ENCODE measurements at regions not wholly inside any gene's neighbourhood (a gene's known extent, or its start where the extent isn't known, plus 50 kb on each side); places are given as distances from the start of the nearest gene placed in this dataset.

- DNase-seq (no peak), ATAC-seq (no peak)
- Mint-ChIP-seq H3K4me3 (no peak overlapping the region), H3K36me3 (ENCODE audit: low read depth) (no peaks in the 10 kb centered on the region), H3K27me3 (no peaks in the 10 kb centered on the region), H3K4me1 (no peaks in the 10 kb centered on the region), H3K27ac (no peak overlapping the region), H3K9me3 (ENCODE audit: low read depth) (no peaks in the 10 kb centered on the region)
- ChIA-PET POLR2A (no interaction called here), CTCF (interaction anchor here (0.7 kb wide), 1 partner anchor 29 kb away, joined by 3 read pairs; no protein-coding TSS in a partner anchor)
- intact Hi-C loops (cut with DNase I, micrococcal nuclease) = no loop called here
These were observed 114.1 kb upstream of the NWD2 start for GRCh38 chr4:37130465-37130864.

DNA sequence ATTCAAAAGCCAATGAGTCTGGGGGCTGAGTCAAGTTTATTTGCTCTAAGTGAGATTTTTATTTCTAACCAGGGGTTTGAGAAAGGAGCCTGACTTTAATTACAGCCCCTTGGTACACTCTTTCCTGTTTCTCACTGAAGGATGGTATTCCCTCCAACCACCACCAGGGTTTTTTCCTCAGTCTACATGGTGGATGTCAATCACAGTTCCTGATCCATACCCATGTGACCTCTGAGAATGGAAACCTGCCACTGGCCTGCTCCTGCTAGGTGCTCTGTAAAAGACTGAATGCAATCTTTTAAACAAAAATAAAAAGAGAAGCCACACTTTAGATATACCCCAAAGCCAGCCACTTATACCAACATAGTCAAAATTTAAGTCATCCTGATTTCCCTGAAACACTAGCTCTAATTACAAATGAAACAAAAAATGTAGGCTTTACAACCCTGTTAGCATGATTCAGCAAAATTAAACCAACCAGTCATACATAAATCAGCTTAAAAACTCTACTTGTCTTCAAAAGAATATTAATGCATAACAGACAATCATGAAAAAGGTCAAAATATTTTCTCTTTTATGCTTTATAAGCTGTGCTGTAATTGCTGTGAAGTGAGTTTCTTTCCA is 112.1 kb upstream of the NWD2 start:
- Mint-ChIP-seq H3K9me3 (ENCODE audit: low read depth) (no peaks in the 10 kb centered on the region), H3K4me3 (no peak overlapping the region), H3K27me3 (no peaks in the 10 kb centered on the region), H3K4me1 (no peaks in the 10 kb centered on the region), H3K36me3 (ENCODE audit: low read depth) (no peaks in the 10 kb centered on the region), H3K27ac (no peak overlapping the region)
- intact Hi-C loops (cut with DNase I, micrococcal nuclease) = no loop called here
- ChIA-PET POLR2A (no interaction called here), CTCF (no interaction called here)
- ATAC-seq (no peak), DNase-seq (no peak)

- no peak for DNase-seq
- ATAC-seq = no peak
- peaks cover 2% of the 10 kb centered on the region for H3K27me3 Mint-ChIP-seq
- intact Hi-C loops (cut with DNase I, micrococcal nuclease) = no loop called here
- no peak overlapping the region for H3K27ac Mint-ChIP-seq
- H3K4me1 Mint-ChIP-seq = no peaks in the 10 kb centered on the region
- H3K36me3 Mint-ChIP-seq (ENCODE audit: low read depth) = no peaks in the 10 kb centered on the region
- no peaks in the 10 kb centered on the region for H3K9me3 Mint-ChIP-seq (ENCODE audit: low read depth)
- ChIA-PET POLR2A (no interaction called here), CTCF (no interaction called here)
- no peak overlapping the region for H3K4me3 Mint-ChIP-seq
These were observed 111.6 kb upstream of the NWD2 start for GRCh38 chr4:37132975-37133360.

- ATAC-seq = peak; percentile 83
These were observed 106.4 kb upstream of the NWD2 start for GRCh38 chr4:37138019-37138653.

GRCh38 chr4:37138789-37139188 is 105.8 kb upstream of the NWD2 start:
- H3K27ac Mint-ChIP-seq = no peak overlapping the region
- CTCF ChIA-PET = interaction anchor here (0.7 kb wide), 1 partner anchor 216 kb away, joined by 3 read pairs; no protein-coding TSS in a partner anchor
- peaks cover 2% of the 10 kb centered on the region for H3K9me3 Mint-ChIP-seq (ENCODE audit: low read depth)
- POLR2A ChIA-PET = no interaction called here
- peaks cover 3% of the 10 kb centered on the region for H3K4me1 Mint-ChIP-seq
- H3K27me3 Mint-ChIP-seq = peaks cover 3% of the 10 kb centered on the region
- DNase-seq (no peak), ATAC-seq (no peak)
- intact Hi-C loops (cut with DNase I, micrococcal nuclease) = no loop called here
- H3K4me3 Mint-ChIP-seq = no peak overlapping the region
- no peaks in the 10 kb centered on the region for H3K36me3 Mint-ChIP-seq (ENCODE audit: low read depth)

More at GRCh38 chr4:37138019-37138653, 106.4 kb upstream of the NWD2 start:
- POLR2A ChIA-PET = no interaction called here
- peaks cover 3% of the 10 kb centered on the region for H3K27me3 Mint-ChIP-seq
- H3K36me3 Mint-ChIP-seq (ENCODE audit: low read depth) = no peaks in the 10 kb centered on the region
- H3K4me3 Mint-ChIP-seq = no peak overlapping the region
- H3K27ac Mint-ChIP-seq = no peak overlapping the region
- intact Hi-C loops (cut with DNase I, micrococcal nuclease) = no loop called here
- DNase-seq = no peak
- peaks cover 3% of the 10 kb centered on the region for H3K4me1 Mint-ChIP-seq
- CTCF ChIA-PET = interaction anchor here (0.7 kb wide), 1 partner anchor 216 kb away, joined by 3 read pairs; no protein-coding TSS in a partner anchor
- peaks cover 2% of the 10 kb centered on the region for H3K9me3 Mint-ChIP-seq (ENCODE audit: low read depth)

DNA sequence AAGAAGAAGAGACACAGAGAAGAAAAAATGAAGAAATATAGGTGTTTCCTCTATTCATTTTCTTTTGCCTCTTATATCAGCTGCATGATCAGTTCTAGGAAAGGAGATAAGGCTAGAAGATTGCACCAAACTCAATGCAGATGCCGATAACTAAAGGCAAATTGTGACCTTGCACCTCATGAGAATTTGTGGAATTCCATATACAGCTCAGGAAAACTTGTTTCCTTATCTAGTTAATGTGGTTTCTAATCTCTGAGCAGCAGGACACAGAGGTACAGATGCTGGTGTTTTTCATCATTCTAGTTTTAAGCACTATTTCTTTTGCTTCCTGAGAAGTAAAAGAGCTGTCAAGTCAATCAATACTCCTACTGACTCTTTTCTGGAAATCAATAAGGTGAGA is 104.6 kb upstream of the NWD2 start:
- ChIA-PET POLR2A (no interaction called here), CTCF (no interaction called here)
- intact Hi-C loops (cut with DNase I, micrococcal nuclease) = no loop called here
- H3K4me3 Mint-ChIP-seq = no peak overlapping the region
- peaks cover 3% of the 10 kb centered on the region for H3K4me1 Mint-ChIP-seq
- ATAC-seq (no peak), DNase-seq (no peak)
- H3K36me3 Mint-ChIP-seq (ENCODE audit: low read depth) = no peaks in the 10 kb centered on the region
- no peak overlapping the region for H3K27ac Mint-ChIP-seq
- peaks cover 3% of the 10 kb centered on the region for H3K27me3 Mint-ChIP-seq
- peaks cover 2% of the 10 kb centered on the region for H3K9me3 Mint-ChIP-seq (ENCODE audit: low read depth)

GRCh38 chr4:37146260-37146659 is 98.3 kb upstream of the NWD2 start:
- no peak overlapping the region for H3K4me3 Mint-ChIP-seq
- intact Hi-C loops (cut with DNase I, micrococcal nuclease) = no loop called here
- DNase-seq (no peak), ATAC-seq (no peak)
- H3K36me3 Mint-ChIP-seq (ENCODE audit: low read depth) = no peaks in the 10 kb centered on the region
- no peaks in the 10 kb centered on the region for H3K27me3 Mint-ChIP-seq
- CTCF ChIA-PET = no interaction called here
- no peak overlapping the region for H3K27ac Mint-ChIP-seq
- H3K9me3 Mint-ChIP-seq (ENCODE audit: low read depth) = peaks cover 4% of the 10 kb centered on the region
- no peaks in the 10 kb centered on the region for H3K4me1 Mint-ChIP-seq
- POLR2A ChIA-PET = no interaction called here

GRCh38 chr4:37157476-37158167 is 86.9 kb upstream of the NWD2 start:
- Mint-ChIP-seq H3K36me3 (ENCODE audit: low read depth) (no peaks in the 10 kb centered on the region), H3K4me1 (no peaks in the 10 kb centered on the region), H3K4me3 (no peak overlapping the region), H3K9me3 (ENCODE audit: low read depth) (no peaks in the 10 kb centered on the region), H3K27me3 (no peaks in the 10 kb centered on the region), H3K27ac (no peak overlapping the region)
- ATAC-seq (no peak), DNase-seq (no peak)
- ChIA-PET POLR2A (no interaction called here), CTCF (no interaction called here)
- intact Hi-C loops (cut with DNase I, micrococcal nuclease) = no loop called here

DNA sequence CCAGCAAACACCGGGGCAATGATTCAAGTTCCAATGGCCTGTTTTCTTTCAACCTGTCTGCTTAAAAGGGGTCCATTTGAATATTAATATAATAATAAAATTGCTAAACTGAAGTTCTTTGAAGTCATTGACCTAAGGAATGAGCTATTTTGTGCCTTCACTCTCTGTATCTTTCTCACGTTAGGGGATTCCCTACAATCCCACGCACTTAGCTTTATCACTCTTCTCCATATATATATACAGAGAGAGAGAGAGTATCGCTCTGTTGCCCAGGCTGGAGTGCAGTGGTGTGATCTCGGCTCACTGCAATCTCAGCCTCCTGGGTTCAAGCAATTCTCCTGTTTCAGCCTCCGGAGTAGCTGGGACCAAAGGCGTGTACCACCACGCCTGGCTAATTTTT is 83.9 kb upstream of the NWD2 start:
- Mint-ChIP-seq H3K9me3 (ENCODE audit: low read depth) (no peaks in the 10 kb centered on the region), H3K4me1 (no peaks in the 10 kb centered on the region), H3K4me3 (no peak overlapping the region), H3K27ac (no peak overlapping the region), H3K36me3 (ENCODE audit: low read depth) (no peaks in the 10 kb centered on the region), H3K27me3 (no peaks in the 10 kb centered on the region)
- ChIA-PET POLR2A (no interaction called here), CTCF (no interaction called here)
- no peak for DNase-seq
- no peak for ATAC-seq
- intact Hi-C loops (cut with DNase I, micrococcal nuclease) = no loop called here

GRCh38 chr4:37165844-37166243 is 78.7 kb upstream of the NWD2 start:
- no peaks in the 10 kb centered on the region for H3K36me3 Mint-ChIP-seq (ENCODE audit: low read depth)
- ChIA-PET POLR2A (no interaction called here), CTCF (interaction anchor here (1.0 kb wide), 1 partner anchor 19 kb away, joined by 3 read pairs; no protein-coding TSS in a partner anchor)
- H3K4me1 Mint-ChIP-seq = no peaks in the 10 kb centered on the region
- no peak for ATAC-seq
- intact Hi-C loops (cut with DNase I, micrococcal nuclease) = no loop called here
- H3K27me3 Mint-ChIP-seq = peaks cover 2% of the 10 kb centered on the region
- H3K4me3 Mint-ChIP-seq = no peak overlapping the region
- H3K9me3 Mint-ChIP-seq (ENCODE audit: low read depth) = no peaks in the 10 kb centered on the region
- no peak overlapping the region for H3K27ac Mint-ChIP-seq
- no peak for DNase-seq

DNA sequence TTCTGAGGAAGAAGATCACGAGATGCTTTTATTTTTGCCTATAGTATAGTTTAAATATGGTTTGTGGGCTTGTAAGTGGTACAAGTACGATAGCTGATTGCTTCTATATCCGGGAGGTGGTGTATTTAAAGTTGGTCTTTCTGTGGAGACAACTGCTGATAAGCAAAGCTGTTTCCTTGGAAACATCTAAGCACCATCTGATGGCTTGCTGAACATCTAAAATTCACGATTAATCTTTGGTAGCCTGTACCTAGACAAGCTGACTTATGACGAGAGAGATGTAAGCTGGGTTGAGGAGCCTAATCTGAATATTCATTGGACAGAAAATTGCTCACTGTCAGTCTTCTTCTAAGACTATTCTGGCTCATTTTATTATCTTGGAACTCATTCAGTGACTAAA is 74.6 kb upstream of the NWD2 start:
- H3K4me1 Mint-ChIP-seq = no peaks in the 10 kb centered on the region
- H3K27ac Mint-ChIP-seq = no peak overlapping the region
- ChIA-PET POLR2A (no interaction called here), CTCF (interaction anchor here (0.6 kb wide), 1 partner anchor 9 kb away, joined by 3 read pairs; no protein-coding TSS in a partner anchor)
- H3K4me3 Mint-ChIP-seq = no peak overlapping the region
- no peak for ATAC-seq
- no peaks in the 10 kb centered on the region for H3K36me3 Mint-ChIP-seq (ENCODE audit: low read depth)
- no peaks in the 10 kb centered on the region for H3K9me3 Mint-ChIP-seq (ENCODE audit: low read depth)
- no peak for DNase-seq
- intact Hi-C loops (cut with DNase I, micrococcal nuclease) = no loop called here
- peaks cover 4% of the 10 kb centered on the region for H3K27me3 Mint-ChIP-seq

- intact Hi-C loops (cut with DNase I, micrococcal nuclease) = no loop called here
- ChIA-PET CTCF (interaction anchor here (1.2 to 1.6 kb wide), 3 partner anchors 10 to 202 kb away, joined by 3 to 4 read pairs (median 3); no protein-coding TSS in a partner anchor), POLR2A (no interaction called here)
- no peak overlapping the region for H3K4me3 Mint-ChIP-seq
- H3K4me1 Mint-ChIP-seq = no peaks in the 10 kb centered on the region
- H3K27ac Mint-ChIP-seq = no peak overlapping the region
- H3K36me3 Mint-ChIP-seq (ENCODE audit: low read depth) = no peaks in the 10 kb centered on the region
- H3K9me3 Mint-ChIP-seq (ENCODE audit: low read depth) = no peaks in the 10 kb centered on the region
- H3K27me3 Mint-ChIP-seq = peaks cover 1% of the 10 kb centered on the region
- DNase-seq = peak; percentile 17
- no peak for ATAC-seq
These were observed 56.4 kb upstream of the NWD2 start for GRCh38 chr4:37188100-37188499.

Measured in activated CD4-positive, alpha-beta T cell treated with anti-CD3 and anti-CD28 coated beads for 36 hours (primary cell).